A549 (cell line): ENCODE measurements at regions not wholly inside any gene's neighbourhood (a gene's known extent, or its start where the extent isn't known, plus 50 kb on each side); places are given as distances from the start of the nearest gene placed in this dataset.

Experiments
- CEBPB ChIP-seq, 2 experiments: fragments of >200 bp in 1 of 2; sonication (Bioruptor Twin) in 1 of 2; formaldehyde crosslinking in 1 of 2; IDR thresholded peaks; 2 replicates each; pipeline ENCODE4 v1.6.1; 2012 to 2016
- CHD2 ChIP-seq: fragments of 150-350 bp; IDR thresholded peaks from 2 replicates; pipeline ENCODE4 v1.6.1; 2014; ENCODE audit warnings: low read length; ENCODE audit not compliant: partially characterized antibody
- CHD4 ChIP-seq: fragments of 200-600 bp; sonication (generic); IDR thresholded peaks from 2 replicates; pipeline ENCODE4 v1.6.1; 2016; ENCODE audit warnings: antibody characterized with exemption, mild to moderate bottlenecking, borderline replicate concordance
- CTCF ChIP-seq: fragments of >200 bp; sonication (Bioruptor Twin); formaldehyde crosslinking; IDR thresholded peaks from 3 replicates; pipeline ENCODE4 v1.5.1; 2016
- EP300 ChIP-seq, 2 experiments: fragments of >200 bp; sonication (Bioruptor Twin); formaldehyde crosslinking; IDR thresholded peaks; 2 replicates in 1 of 2; 3 replicates in 1 of 2; pipeline ENCODE4 v1.6.1; 2016 to 2017
- JUNB ChIP-seq: fragments of >200 bp; sonication (Bioruptor Twin); formaldehyde crosslinking; IDR thresholded peaks from 2 replicates; pipeline ENCODE4 v1.6.1; 2016
- MAFK ChIP-seq: fragments of 450-650 bp; IDR thresholded peaks from 2 replicates; pipeline ENCODE4 v1.6.1; 2014; ENCODE audit not compliant: partially characterized antibody
- POLR2A ChIP-seq: IDR thresholded peaks from 2 replicates; pipeline ENCODE4 v1.6.1; 2012; ENCODE audit warnings: mild to moderate bottlenecking, low read length
- POLR2AphosphoS2 ChIP-seq: conservative IDR thresholded peaks from 2 replicates; pipeline ENCODE4 v1.6.1; 2012; ENCODE audit warnings: low read length, improper control_type of control experiment, inconsistent platforms
- RCOR1 ChIP-seq: fragments of 150-350 bp; IDR thresholded peaks from 2 replicates; pipeline ENCODE4 v1.6.1; 2014; ENCODE audit warnings: antibody characterized with exemption, low read length, low read depth
- RFX5 ChIP-seq: fragments of 450-650 bp; IDR thresholded peaks from 2 replicates; pipeline ENCODE4 v1.7.1; 2014; ENCODE audit warnings: antibody characterized with exemption, mild to moderate bottlenecking, moderate library complexity
- SMC3 ChIP-seq: fragments of >200 bp; sonication (Bioruptor Twin); formaldehyde crosslinking; IDR thresholded peaks from 3 replicates; pipeline ENCODE4 v1.6.1; 2018; ENCODE audit warnings: inconsistent platforms
- USF2 ChIP-seq: fragments of 450-650 bp; IDR thresholded peaks from 2 replicates; pipeline ENCODE4 v1.6.1; 2014; ENCODE audit warnings: antibody characterized with exemption
- TF ChIP-seq, protein P1 (sequence below): IDR thresholded peaks from 2 replicates; pipeline ENCODE4 v1.6.1; 2012

- TF ChIP-seq CTCF, result no peak
- TF ChIP-seq POLR2A, result no peak
- no peak for TF ChIP-seq CEBPB (IDR thresholded peaks at IDR 0.05)
- no peak for TF ChIP-seq RFX5
- no peak for TF ChIP-seq JUNB
- TF ChIP-seq MAFK, result no peak
- TF ChIP-seq, protein P1, sequence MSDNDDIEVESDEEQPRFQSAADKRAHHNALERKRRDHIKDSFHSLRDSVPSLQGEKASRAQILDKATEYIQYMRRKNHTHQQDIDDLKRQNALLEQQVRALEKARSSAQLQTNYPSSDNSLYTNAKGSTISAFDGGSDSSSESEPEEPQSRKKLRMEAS, result no peak
- TF ChIP-seq EP300 (IDR thresholded peaks at IDR 0.05), result no peak
- no peak for TF ChIP-seq USF2
- TF ChIP-seq CHD2, result no peak
- no peak for TF ChIP-seq RCOR1
- no peak for TF ChIP-seq POLR2AphosphoS2
- TF ChIP-seq SMC3, result no peak
- TF ChIP-seq CHD4, result no peak
Measured at GRCh38 chr9:105026451-105026850, 98.5 kb upstream of the ABCA1 start.
